Coronary artery (tissue), 2 donors: ENCODE measurements at regions not wholly inside any gene's neighbourhood (a gene's known extent, or its start where the extent isn't known, plus 50 kb on each side); places are given as distances from the start of the nearest gene placed in this dataset.
"Not testable (repeated sequence)": the region's sequence is repeated elsewhere in the genome, so short reads cannot be mapped to it uniquely, and the experiment has no call there.

Experiments
- DNase-seq: peaks from one replicate; pipeline ENCODE4 v3.0.0-alpha.2; 2017; ENCODE audit warnings: low spot score
- H3K27ac ChIP-seq, 2 donors: fragments of 200-600 bp; sonication (generic); one replicate each; pipeline ENCODE4 v1.5.1; 2016 to 2019
- H3K4me3 ChIP-seq: fragments of 200-600 bp; sonication (generic); 2 replicates; pipeline ENCODE4 v1.5.1; 2016; ENCODE audit warnings: mild to moderate bottlenecking, moderate library complexity
- CTCF ChIP-seq: fragments of 200-600 bp; sonication (generic); IDR thresholded peaks from one replicate; pipeline ENCODE4 v1.5.1; 2019; ENCODE audit warnings: antibody characterized with exemption

DNA sequence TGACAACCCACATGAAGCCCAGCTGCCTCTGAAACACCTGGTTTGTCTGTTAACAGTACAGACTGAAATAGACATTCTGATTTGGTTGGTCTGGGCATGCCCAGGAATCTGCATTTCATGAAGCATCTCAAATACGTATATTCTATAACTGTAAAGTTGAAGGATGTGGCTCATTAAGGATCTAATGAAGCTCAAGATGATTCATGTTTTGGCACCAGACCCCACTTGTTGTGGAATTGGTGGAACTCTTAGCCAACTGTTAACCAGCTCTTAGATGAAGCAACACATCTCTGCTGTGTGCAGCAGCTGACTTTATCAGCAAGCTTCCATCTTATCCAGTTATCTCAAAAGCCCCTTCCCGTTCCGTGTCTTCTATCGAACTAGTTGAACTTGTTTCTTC lies 232.2 kb downstream of the INSC start:
- no peak for DNase-seq
- no peak for TF ChIP-seq CTCF
- Histone ChIP-seq H3K27ac (no peak overlapping the region), H3K4me3 (no peak overlapping the region)

- H3K4me3 ChIP-seq = no peak overlapping the region
- H3K27ac ChIP-seq = no peak overlapping the region
- no peak for DNase-seq
- TF ChIP-seq CTCF = no peak
These were observed 233.4 kb downstream of the INSC start for GRCh38 chr11:15347969-15348734.

DNA sequence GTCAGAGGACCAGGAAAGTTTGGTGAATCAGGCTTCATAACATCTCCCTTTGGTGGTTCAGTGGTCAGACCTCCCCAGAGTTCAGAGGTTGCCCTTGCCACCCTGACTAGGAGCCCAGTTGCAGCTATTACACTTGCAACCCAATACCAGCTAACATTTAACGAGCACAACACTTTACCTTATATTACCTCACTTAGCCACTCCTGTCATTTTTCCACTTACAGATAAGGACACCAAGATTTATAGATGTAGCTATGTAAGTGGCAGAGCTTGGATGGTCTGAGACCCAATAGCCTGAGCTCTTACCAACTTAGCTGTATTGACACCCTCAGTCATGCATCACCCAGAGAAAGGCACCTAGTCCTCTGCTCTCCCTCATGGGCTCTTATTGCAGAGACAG lies 234.7 kb downstream of the INSC start:
- Histone ChIP-seq H3K4me3 (no peak overlapping the region), H3K27ac (no peak overlapping the region)
- DNase-seq = no peak
- TF ChIP-seq CTCF = no peak

GRCh38 chr11:15361316-15361715 lies 246.6 kb downstream of the INSC start:
- Histone ChIP-seq H3K27ac (no peak overlapping the region), H3K4me3 (no peak overlapping the region)
- TF ChIP-seq CTCF = no peak
- DNase-seq = no peak

DNA sequence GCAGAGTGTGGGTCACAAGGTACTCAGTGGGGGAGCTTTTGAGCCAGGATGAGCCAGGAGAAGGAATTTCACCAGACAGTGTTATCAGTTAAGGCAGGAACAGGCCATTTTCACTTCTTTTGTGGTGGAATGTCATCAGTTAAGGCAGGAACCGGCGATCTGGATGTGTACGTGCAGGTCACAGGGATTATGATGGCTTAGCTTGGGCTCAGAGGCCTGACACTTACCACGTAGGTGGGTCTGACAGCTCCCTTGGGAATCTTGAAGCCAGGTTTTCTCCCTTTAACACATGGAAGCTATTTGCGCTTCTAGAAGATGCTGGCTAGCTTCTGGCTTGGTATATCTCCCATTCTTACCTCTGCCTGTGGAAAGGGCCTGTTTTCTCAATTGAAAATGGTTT lies 250.6 kb downstream of the INSC start:
- DNase-seq, H3K4me3 ChIP-seq: not testable (repeated sequence)

GRCh38 chr11:15367695-15368094 lies 253.0 kb downstream of the INSC start:
- Histone ChIP-seq H3K4me3 (no peak overlapping the region), H3K27ac (no peak overlapping the region)
- no peak for TF ChIP-seq CTCF
- no peak for DNase-seq

More for the DNA sequence above, 250.6 kb downstream of the INSC start:
- not testable (repeated sequence) for H3K27ac ChIP-seq

GRCh38 chr11:15370495-15371147 lies 255.9 kb downstream of the INSC start:
- DNase-seq = no peak
- no peak overlapping the region for H3K27ac ChIP-seq
- H3K4me3 ChIP-seq = no peak overlapping the region
- TF ChIP-seq CTCF = no peak
